ENCODE measurements at regions not wholly inside any gene's neighbourhood (a gene's known extent, or its start where the extent isn't known, plus 50 kb on each side); places are given as distances from the start of the nearest gene placed in this dataset.

- no peak for DNase-seq (ENCODE audit: low spot score)
Observed at GRCh38 chr1:69244211-69244610, 323.5 kb upstream of the LRRC7 start.

- no peak for DNase-seq (ENCODE audit: low spot score)
Observed at GRCh38 chr1:69246109-69246508, 321.6 kb upstream of the LRRC7 start.

GRCh38 chr1:69246710-69247109 lies 321.0 kb upstream of the LRRC7 start:
- DNase-seq (ENCODE audit: low spot score) = no peak

GRCh38 chr1:69252696-69253095 lies 315.0 kb upstream of the LRRC7 start:
- no peak for DNase-seq (ENCODE audit: low spot score)

GRCh38 chr1:69256036-69256435 lies 311.7 kb upstream of the LRRC7 start:
- DNase-seq (ENCODE audit: low spot score) = no peak

- DNase-seq (ENCODE audit: low spot score) = no peak
Observed at GRCh38 chr1:69258842-69259241, 308.9 kb upstream of the LRRC7 start.

- DNase-seq (ENCODE audit: low spot score) = no peak
Observed at GRCh38 chr1:69263921-69264391, 303.8 kb upstream of the LRRC7 start.

- no peak for DNase-seq (ENCODE audit: low spot score)
Observed at GRCh38 chr1:69269491-69269890, 298.2 kb upstream of the LRRC7 start.

GRCh38 chr1:69271587-69272125 lies 296.1 kb upstream of the LRRC7 start:
- DNase-seq (ENCODE audit: low spot score) = no peak

GRCh38 chr1:69272684-69273083 lies 295.0 kb upstream of the LRRC7 start:
- no peak for DNase-seq (ENCODE audit: low spot score)

GRCh38 chr1:69278923-69279322 lies 288.8 kb upstream of the LRRC7 start:
- no peak for DNase-seq (ENCODE audit: low spot score)

- DNase-seq (ENCODE audit: low spot score) = no peak
Observed at GRCh38 chr1:69283516-69283915, 284.2 kb upstream of the LRRC7 start.

- no peak for DNase-seq (ENCODE audit: low spot score)
Observed at GRCh38 chr1:69284508-69284907, 283.2 kb upstream of the LRRC7 start.

GRCh38 chr1:69288416-69288815 lies 279.3 kb upstream of the LRRC7 start:
- DNase-seq (ENCODE audit: low spot score) = no peak

- no peak for DNase-seq (ENCODE audit: low spot score)
Observed at GRCh38 chr1:69290291-69290690, 277.4 kb upstream of the LRRC7 start.

GRCh38 chr1:69291541-69291940 lies 276.2 kb upstream of the LRRC7 start:
- no peak for DNase-seq (ENCODE audit: low spot score)

- DNase-seq (ENCODE audit: low spot score) = no peak
Observed at GRCh38 chr1:69292833-69293232, 274.9 kb upstream of the LRRC7 start.

- no peak for DNase-seq (ENCODE audit: low spot score)
Observed at GRCh38 chr1:69294171-69294570, 273.6 kb upstream of the LRRC7 start.

- DNase-seq (ENCODE audit: low spot score) = no peak
Observed at GRCh38 chr1:69295265-69295664, 272.5 kb upstream of the LRRC7 start.

GRCh38 chr1:69305621-69306020 lies 262.1 kb upstream of the LRRC7 start:
- DNase-seq (ENCODE audit: low spot score) = no peak

GRCh38 chr1:69312055-69312732 lies 255.5 kb upstream of the LRRC7 start:
- no peak for DNase-seq (ENCODE audit: low spot score)

- no peak for DNase-seq (ENCODE audit: low spot score)
Observed at GRCh38 chr1:69313118-69313517, 254.6 kb upstream of the LRRC7 start.

- no peak for DNase-seq (ENCODE audit: low spot score)
Observed at GRCh38 chr1:69315416-69315815, 252.3 kb upstream of the LRRC7 start.

GRCh38 chr1:69315823-69316222 lies 251.9 kb upstream of the LRRC7 start:
- no peak for DNase-seq (ENCODE audit: low spot score)

Measured in kidney capillary endothelial cell (primary cell).